ENCODE measurements at regions not wholly inside any gene's neighbourhood (a gene's known extent, or its start where the extent isn't known, plus 50 kb on each side); places are given as distances from the start of the nearest gene placed in this dataset.

GRCh38 chr2:128369602-128370467 lies 51.2 kb upstream of the HS6ST1 start:
- no peak for TF ChIP-seq ATF3 (IDR thresholded peaks at IDR 0.05)
- no peak for TF ChIP-seq ATF3 (CRISPR knock-in tag; conservative IDR thresholded peaks at IDR 0.05)
- TF ChIP-seq ATF2 (CRISPR knock-in tag; IDR thresholded peaks at IDR 0.05): no peak
- no peak for TF ChIP-seq EZH2 (IDR thresholded peaks at IDR 0.05; ENCODE audit: borderline replicate concordance, low read depth, low read length)
- no peak for TF ChIP-seq ELF4 (CRISPR knock-in tag; IDR thresholded peaks at IDR 0.05)
- TF ChIP-seq ATF6 (CRISPR knock-in tag; IDR thresholded peaks at IDR 0.05): no peak
- no peak for TF ChIP-seq PTRF (tag; IDR thresholded peaks at IDR 0.05)
- no peak for TF ChIP-seq ZBTB33 (CRISPR knock-in tag; IDR thresholded peaks at IDR 0.05)
- TF ChIP-seq PTBP1 (IDR thresholded peaks at IDR 0.05; ENCODE audit: low read depth, low read length): no peak
- no peak for TF ChIP-seq CEBPB (tag; IDR thresholded peaks at IDR 0.05)
- TF ChIP-seq CBX1 (IDR thresholded peaks at IDR 0.05; ENCODE audit: low read depth): no peak
